ENCODE measurements at regions not wholly inside any gene's neighbourhood (a gene's known extent, or its start where the extent isn't known, plus 50 kb on each side); places are given as distances from the start of the nearest gene placed in this dataset.
"Not testable (repeated sequence)": the region's sequence is repeated elsewhere in the genome, so short reads cannot be mapped to it uniquely, and the experiment has no call there.

- DNase-seq, result peak; percentile 18
These were observed 75.3 kb upstream of the PNPT1 start for GRCh38 chr2:55768991-55769390.

- DNase-seq, result no peak
These were observed 73.3 kb upstream of the PNPT1 start for GRCh38 chr2:55766947-55767346.

GRCh38 chr2:55765708-55766107 lies 72.1 kb upstream of the PNPT1 start:
- DNase-seq, result not testable (repeated sequence)

- no peak for DNase-seq
These were observed 70.1 kb upstream of the PNPT1 start for GRCh38 chr2:55763721-55764120.

GRCh38 chr2:55761526-55761925 lies 67.9 kb upstream of the PNPT1 start:
- DNase-seq, result peak; percentile 52

- DNase-seq, result no peak
These were observed 67.4 kb upstream of the PNPT1 start for GRCh38 chr2:55761024-55761423.

- no peak for DNase-seq
These were observed 66.5 kb upstream of the PNPT1 start for GRCh38 chr2:55760125-55760524.

GRCh38 chr2:55759271-55759921 lies 65.8 kb upstream of the PNPT1 start:
- no peak for DNase-seq

GRCh38 chr2:55751966-55752365 lies 58.3 kb upstream of the PNPT1 start:
- no peak for DNase-seq

GRCh38 chr2:55743583-55743982 lies 49.9 kb upstream of the PNPT1 start:
- peak; percentile 75 for DNase-seq

Measured in EL (cell line).